DND-41 (cell line): ENCODE measurements at regions not wholly inside any gene's neighbourhood (a gene's known extent, or its start where the extent isn't known, plus 50 kb on each side); places are given as distances from the start of the nearest gene placed in this dataset.

Source experiments
- ATAC-seq: fragments of 200-7000 bp; cut with Tn5 transposase; 3 replicates; pipeline ENCODE4 v1.9.1; 2021; ENCODE audit warnings: low read depth; ENCODE audit not compliant: insufficient read depth
- DNase-seq: peaks from one replicate; pipeline ENCODE4 v3.0.0-alpha.2; 2020
- H2AFZ ChIP-seq: 2 replicates; pipeline ENCODE4 v1.6.0; 2012; ENCODE audit warnings: low read depth, low read length
- H3K27ac ChIP-seq: 2 replicates; pipeline ENCODE4 v1.5.1; 2012; ENCODE audit warnings: low read length, inconsistent platforms
- H3K27me3 ChIP-seq: fragments of 200-600 bp; sonication (generic); 2 replicates; pipeline ENCODE4 v1.6.0; 2012; ENCODE audit warnings: low read length, mild to moderate bottlenecking, inconsistent platforms; ENCODE audit not compliant: insufficient read depth, poor library complexity
- H3K36me3 ChIP-seq: 2 replicates; pipeline ENCODE4 v1.5.1; 2012; ENCODE audit warnings: low read length, inconsistent platforms; ENCODE audit not compliant: insufficient read depth
- H3K4me1 ChIP-seq: 2 replicates; pipeline ENCODE4 v1.5.1; 2012; ENCODE audit warnings: mild to moderate bottlenecking, low read length; ENCODE audit not compliant: insufficient read depth
- H3K4me2 ChIP-seq: 2 replicates; pipeline ENCODE4 v1.6.0; 2012; ENCODE audit warnings: mild to moderate bottlenecking, moderate library complexity, low read length, inconsistent platforms; ENCODE audit not compliant: insufficient read depth
- H3K4me3 ChIP-seq, 2 experiments: fragments of 200-600 bp in 1 of 2; shearing (Covaris generic) in 1 of 2; 2 replicates each; pipeline ENCODE4 v1.5.1; 2012 to 2016; ENCODE audit warnings: inconsistent platforms in 2 of 2, low read length in 2 of 2, mild to moderate bottlenecking in 2 of 2, low read depth in 1 of 2, moderate library complexity in 1 of 2
- H3K79me2 ChIP-seq: 2 replicates; pipeline ENCODE4 v1.6.0; 2012; ENCODE audit warnings: low read length, inconsistent platforms; ENCODE audit not compliant: insufficient read depth
- H3K9ac ChIP-seq: 2 replicates; pipeline ENCODE4 v1.6.0; 2012; ENCODE audit warnings: low read depth, mild to moderate bottlenecking, inconsistent platforms, low read length, moderate library complexity
- H3K9me3 ChIP-seq: 2 replicates; pipeline ENCODE4 v1.5.1; 2012; ENCODE audit warnings: low read length, moderate library complexity, mild to moderate bottlenecking, inconsistent platforms; ENCODE audit not compliant: insufficient read depth, severe bottlenecking
- H4K20me1 ChIP-seq: 2 replicates; pipeline ENCODE4 v1.6.0; 2012; ENCODE audit warnings: low read length; ENCODE audit not compliant: insufficient read depth
- CTCF ChIP-seq: IDR thresholded peaks from 2 replicates; pipeline ENCODE4 v1.5.1; 2012; ENCODE audit warnings: borderline replicate concordance, low read length, moderate library complexity, mild to moderate bottlenecking; ENCODE audit not compliant: poor library complexity, severe bottlenecking; ENCODE audit errors: extremely low read depth
- EZH2 ChIP-seq: IDR thresholded peaks from 3 replicates; pipeline ENCODE4 v1.6.1; 2012; ENCODE audit warnings: borderline replicate concordance, low read depth, mild to moderate bottlenecking, moderate library complexity, low read length, inconsistent platforms; ENCODE audit not compliant: severe bottlenecking

- TF ChIP-seq EZH2, result no peak
- TF ChIP-seq CTCF, result no peak
- H3K79me2 ChIP-seq, result no peaks in the 10 kb centered on the region
- no peaks in the 10 kb centered on the region for H4K20me1 ChIP-seq
- no peak for DNase-seq
- H3K27ac ChIP-seq, result no peak overlapping the region
- no peak overlapping the region for H2AFZ ChIP-seq
- no peaks in the 10 kb centered on the region for H3K9me3 ChIP-seq
- no peak overlapping the region for H3K4me3 ChIP-seq
- no peak overlapping the region for H3K9ac ChIP-seq
- ATAC-seq, result no peak
- H3K27me3 ChIP-seq, result no peaks in the 10 kb centered on the region
- no peak overlapping the region for H3K4me2 ChIP-seq
- no peaks in the 10 kb centered on the region for H3K4me1 ChIP-seq
- H3K36me3 ChIP-seq, result no peaks in the 10 kb centered on the region
Observed at GRCh38 chr12:93153321-93153720, 224.2 kb upstream of the EEA1 start.

DNA sequence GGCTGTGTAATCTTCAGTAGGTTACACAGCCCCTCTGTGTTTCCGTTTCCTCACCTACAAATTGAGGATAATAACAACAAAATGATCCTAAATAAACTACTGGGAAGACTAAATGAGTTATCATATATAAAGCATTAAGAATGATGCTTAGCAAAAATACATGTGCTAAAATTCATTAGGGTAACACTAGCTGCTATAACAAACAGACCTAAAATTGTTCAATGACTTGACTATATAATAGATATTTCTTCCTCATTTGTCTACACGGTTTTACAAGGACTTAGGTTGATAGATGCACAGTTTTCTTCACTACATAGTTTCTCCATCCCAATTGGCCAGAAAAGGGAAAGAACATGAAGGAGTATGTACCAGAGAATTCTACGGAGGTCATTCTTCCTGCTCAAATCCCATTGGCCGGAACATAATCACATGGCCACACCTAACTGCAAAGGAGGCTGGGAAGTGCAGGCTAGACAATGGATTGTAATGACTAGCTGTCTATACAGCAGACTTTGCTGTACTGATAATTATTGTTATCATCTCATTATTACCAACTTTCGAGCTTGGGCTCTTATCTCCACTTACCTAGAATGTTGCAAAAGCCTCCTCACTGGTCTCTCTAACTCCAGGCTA lies 223.5 kb upstream of the NUDT4 start:
- DNase-seq (no peak), ATAC-seq (no peak)
- H3K9ac ChIP-seq, result no peak overlapping the region
- no peaks in the 10 kb centered on the region for H3K9me3 ChIP-seq
- H3K27ac ChIP-seq, result no peak overlapping the region
- H3K27me3 ChIP-seq, result no peaks in the 10 kb centered on the region
- H4K20me1 ChIP-seq, result no peaks in the 10 kb centered on the region
- H3K36me3 ChIP-seq, result no peaks in the 10 kb centered on the region
- no peaks in the 10 kb centered on the region for H3K79me2 ChIP-seq
- no peak overlapping the region for H3K4me3 ChIP-seq
- no peak overlapping the region for H3K4me2 ChIP-seq
- TF ChIP-seq CTCF (no peak), EZH2 (no peak)
- H2AFZ ChIP-seq, result 0 out of 2 replicates have a peak overlapping the region, but pooled peaks have one; percentile 2
- no peaks in the 10 kb centered on the region for H3K4me1 ChIP-seq

GRCh38 chr12:93154753-93155480 lies 222.8 kb upstream of the NUDT4 start:
- DNase-seq (no peak), ATAC-seq (no peak)
- H3K4me1 ChIP-seq, result no peaks in the 10 kb centered on the region
- no peaks in the 10 kb centered on the region for H4K20me1 ChIP-seq
- H3K4me2 ChIP-seq, result no peak overlapping the region
- H3K9ac ChIP-seq, result no peak overlapping the region
- no peaks in the 10 kb centered on the region for H3K27me3 ChIP-seq
- no peak overlapping the region for H3K4me3 ChIP-seq
- no peak overlapping the region for H2AFZ ChIP-seq
- H3K27ac ChIP-seq, result no peak overlapping the region
- no peaks in the 10 kb centered on the region for H3K79me2 ChIP-seq
- no peaks in the 10 kb centered on the region for H3K36me3 ChIP-seq
- TF ChIP-seq CTCF, result no peak
- TF ChIP-seq EZH2, result no peak
- H3K9me3 ChIP-seq, result no peaks in the 10 kb centered on the region
